Chondrocyte (in vitro differentiated cells): ENCODE measurements at regions not wholly inside any gene's neighbourhood (a gene's known extent, or its start where the extent isn't known, plus 50 kb on each side); places are given as distances from the start of the nearest gene placed in this dataset.

Source experiments
- DNase-seq: peaks from one replicate; pipeline ENCODE4 v3.0.0; 2021; ENCODE audit warnings: mixed read lengths, low spot score
- H3K27ac Mint-ChIP-seq: one replicate; pipeline ENCODE4 v1.8.0; 2021; ENCODE audit warnings: mild to moderate bottlenecking, moderate library complexity, mixed read lengths; ENCODE audit not compliant: unreplicated experiment
- H3K27me3 Mint-ChIP-seq: 2 replicates; pipeline ENCODE4 v1.8.0; 2021; ENCODE audit warnings: low read depth, mixed read lengths
- H3K36me3 Mint-ChIP-seq: 2 replicates; pipeline ENCODE4 v1.8.0; 2021; ENCODE audit warnings: low read depth, mixed read lengths
- H3K4me1 Mint-ChIP-seq: 2 replicates; pipeline ENCODE4 v1.8.0; 2021; ENCODE audit warnings: low read depth, mild to moderate bottlenecking, mixed read lengths
- H3K4me3 Mint-ChIP-seq: one replicate; pipeline ENCODE4 v1.8.0; 2021; ENCODE audit warnings: mild to moderate bottlenecking, moderate library complexity, mixed read lengths; ENCODE audit not compliant: unreplicated experiment
- H3K9me3 Mint-ChIP-seq: 2 replicates; pipeline ENCODE4 v1.8.0; 2021; ENCODE audit warnings: low read depth, mixed read lengths
- TF ChIP-seq, protein P1 (sequence below): fragments of 200-600 bp; sonication (generic); IDR thresholded peaks from 2 replicates; pipeline ENCODE4 v1.5.0; 2021; ENCODE audit warnings: antibody characterized with exemption, mild to moderate bottlenecking, moderate library complexity

DNA sequence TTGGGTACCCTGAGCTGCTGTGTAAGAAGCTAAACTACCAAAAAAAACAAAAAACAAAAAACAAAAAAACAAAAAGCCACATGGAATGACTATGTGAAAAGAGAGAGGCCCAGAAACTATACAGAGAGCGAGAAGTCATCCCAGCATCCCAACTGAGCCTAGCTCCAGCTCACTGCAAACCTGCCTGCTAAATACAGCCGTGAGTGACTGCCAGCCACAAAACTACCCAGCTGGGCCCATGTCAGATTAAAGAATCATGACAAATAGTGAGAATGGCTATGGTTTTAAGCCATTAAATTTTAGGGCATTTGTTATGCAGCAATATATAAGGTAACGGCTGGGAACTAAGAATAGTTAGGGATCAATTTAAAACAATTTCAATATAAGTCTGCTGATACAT is 335.1 kb upstream of the PDE4D start:
- no peak overlapping the region for H3K27ac Mint-ChIP-seq
- H3K9me3 Mint-ChIP-seq = no peaks in the 10 kb centered on the region
- no peak for DNase-seq
- H3K4me1 Mint-ChIP-seq = no peaks in the 10 kb centered on the region
- TF ChIP-seq, protein P1, sequence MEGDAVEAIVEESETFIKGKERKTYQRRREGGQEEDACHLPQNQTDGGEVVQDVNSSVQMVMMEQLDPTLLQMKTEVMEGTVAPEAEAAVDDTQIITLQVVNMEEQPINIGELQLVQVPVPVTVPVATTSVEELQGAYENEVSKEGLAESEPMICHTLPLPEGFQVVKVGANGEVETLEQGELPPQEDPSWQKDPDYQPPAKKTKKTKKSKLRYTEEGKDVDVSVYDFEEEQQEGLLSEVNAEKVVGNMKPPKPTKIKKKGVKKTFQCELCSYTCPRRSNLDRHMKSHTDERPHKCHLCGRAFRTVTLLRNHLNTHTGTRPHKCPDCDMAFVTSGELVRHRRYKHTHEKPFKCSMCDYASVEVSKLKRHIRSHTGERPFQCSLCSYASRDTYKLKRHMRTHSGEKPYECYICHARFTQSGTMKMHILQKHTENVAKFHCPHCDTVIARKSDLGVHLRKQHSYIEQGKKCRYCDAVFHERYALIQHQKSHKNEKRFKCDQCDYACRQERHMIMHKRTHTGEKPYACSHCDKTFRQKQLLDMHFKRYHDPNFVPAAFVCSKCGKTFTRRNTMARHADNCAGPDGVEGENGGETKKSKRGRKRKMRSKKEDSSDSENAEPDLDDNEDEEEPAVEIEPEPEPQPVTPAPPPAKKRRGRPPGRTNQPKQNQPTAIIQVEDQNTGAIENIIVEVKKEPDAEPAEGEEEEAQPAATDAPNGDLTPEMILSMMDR = no peak
- no peak overlapping the region for H3K4me3 Mint-ChIP-seq
- H3K27me3 Mint-ChIP-seq = no peaks in the 10 kb centered on the region
- H3K36me3 Mint-ChIP-seq = no peaks in the 10 kb centered on the region

DNA sequence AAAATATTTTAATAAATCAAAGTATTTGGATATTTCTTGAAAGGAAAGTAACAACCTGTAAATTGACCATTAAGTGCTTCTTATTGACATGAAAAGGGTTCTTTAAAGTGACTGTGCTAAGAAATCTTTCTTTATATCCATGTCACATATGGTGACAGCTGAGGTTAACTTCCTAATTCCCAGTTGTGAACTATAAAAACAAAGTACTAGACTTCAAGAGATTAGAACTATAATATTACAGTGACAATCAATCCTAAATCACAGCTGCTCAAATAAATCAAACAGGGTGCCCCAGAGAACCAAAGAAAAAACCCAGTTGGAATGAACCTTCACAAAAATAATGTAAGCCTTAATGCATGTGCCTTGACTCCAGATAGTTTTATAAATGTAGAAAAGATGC is 332.6 kb upstream of the PDE4D start:
- Mint-ChIP-seq H3K9me3 (no peaks in the 10 kb centered on the region), H3K27me3 (no peaks in the 10 kb centered on the region)

DNA sequence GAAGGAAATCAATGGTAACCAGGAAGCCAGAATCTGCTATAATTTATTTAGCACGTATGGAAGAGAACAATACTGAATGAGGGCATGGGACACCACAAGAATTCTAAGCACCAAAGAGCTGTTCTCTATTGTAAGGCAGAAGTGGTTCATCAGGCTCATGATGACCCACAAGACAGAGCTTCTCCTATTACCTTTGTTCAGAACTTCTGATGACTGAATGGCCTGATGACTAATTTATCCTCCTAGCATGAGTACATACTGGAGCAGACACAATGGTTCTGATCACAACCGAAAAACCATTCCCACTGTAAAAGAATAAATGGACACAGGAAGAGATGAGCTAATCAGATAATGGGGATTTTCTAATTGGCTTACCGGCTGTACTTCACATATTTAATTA is 329.8 kb upstream of the PDE4D start:
- Mint-ChIP-seq H3K9me3 (no peaks in the 10 kb centered on the region), H3K4me3 (no peak overlapping the region), H3K27ac (no peak overlapping the region), H3K4me1 (no peaks in the 10 kb centered on the region), H3K27me3 (no peaks in the 10 kb centered on the region), H3K36me3 (no peaks in the 10 kb centered on the region)
- TF ChIP-seq, protein P1 = no peak
- no peak for DNase-seq

More for the DNA sequence above, 332.6 kb upstream of the PDE4D start:
- H3K4me3 Mint-ChIP-seq = no peak overlapping the region
- H3K27ac Mint-ChIP-seq = no peak overlapping the region
- H3K36me3 Mint-ChIP-seq = no peaks in the 10 kb centered on the region
- TF ChIP-seq, protein P1 = no peak
- no peaks in the 10 kb centered on the region for H3K4me1 Mint-ChIP-seq
- DNase-seq = no peak

DNA sequence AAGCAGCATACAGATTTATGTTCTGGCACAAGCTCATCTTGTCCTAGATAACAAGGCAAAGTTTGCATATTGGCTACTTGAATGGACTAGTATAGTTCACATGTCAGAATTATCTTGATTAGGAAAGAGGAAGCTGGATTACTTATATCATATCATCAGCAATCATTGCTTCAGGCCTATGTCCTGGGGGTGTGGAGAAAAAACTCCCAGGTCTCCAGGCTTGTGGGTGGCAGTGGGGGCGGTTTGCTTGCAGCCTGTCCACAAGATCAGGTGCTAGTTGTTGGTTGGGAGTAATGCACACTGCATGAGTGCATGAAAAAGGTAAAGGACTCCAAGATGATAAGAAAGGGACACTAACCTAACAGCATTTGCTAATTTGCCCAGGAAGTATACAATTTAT is 326.4 kb upstream of the PDE4D start:
- Mint-ChIP-seq H3K9me3 (peaks cover 11% of the 10 kb centered on the region), H3K4me1 (no peaks in the 10 kb centered on the region), H3K27ac (no peak overlapping the region), H3K4me3 (no peak overlapping the region), H3K36me3 (no peaks in the 10 kb centered on the region), H3K27me3 (peaks cover 2% of the 10 kb centered on the region)
- TF ChIP-seq, protein P1 = no peak
- no peak for DNase-seq

DNA sequence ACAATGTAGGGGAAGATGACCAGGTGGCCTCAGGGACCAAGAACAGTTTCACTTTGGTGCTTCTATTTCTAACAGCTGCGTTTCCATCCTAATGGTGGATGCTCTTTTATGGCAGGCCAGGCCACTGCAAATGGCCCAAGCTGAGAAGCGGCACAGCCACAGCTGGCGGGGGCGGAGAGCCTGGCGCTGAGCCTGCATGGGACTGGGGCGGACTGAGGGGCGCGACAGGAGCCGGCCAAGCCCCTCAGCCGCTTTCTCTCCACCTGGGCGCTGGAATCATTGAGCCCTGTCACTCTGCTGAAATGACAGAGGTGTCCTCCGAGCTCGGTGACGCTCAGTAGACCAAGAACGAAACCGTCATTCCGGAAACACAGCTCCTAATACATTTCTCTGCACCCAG is 317.3 kb upstream of the PDE4D start:
- H3K36me3 Mint-ChIP-seq = peaks cover 2% of the 10 kb centered on the region
- no peaks in the 10 kb centered on the region for H3K9me3 Mint-ChIP-seq
- peaks cover 4% of the 10 kb centered on the region for H3K4me1 Mint-ChIP-seq
- H3K27ac Mint-ChIP-seq = no peak overlapping the region
- TF ChIP-seq, protein P1 = no peak
- no peak for DNase-seq
- peaks cover 5% of the 10 kb centered on the region for H3K27me3 Mint-ChIP-seq
- H3K4me3 Mint-ChIP-seq = no peak overlapping the region
